Neuronal stem cell (in vitro differentiated cells): ENCODE measurements at regions not wholly inside any gene's neighbourhood (a gene's known extent, or its start where the extent isn't known, plus 50 kb on each side); places are given as distances from the start of the nearest gene placed in this dataset.
A peak's percentile ranks its signal among the peaks of the same experiment; 100 is the strongest.

Source experiments
- DNase-seq: peaks from one replicate; pipeline ENCODE4 v3.0.0-alpha.2; 2013; ENCODE audit warnings: low spot score
- H2AFZ ChIP-seq: one replicate; pipeline ENCODE4 v1.6.1; 2013; ENCODE audit warnings: mild to moderate bottlenecking, low read length, inconsistent platforms
- H2AK5ac ChIP-seq: 2 replicates; pipeline ENCODE4 v1.6.1; 2013; ENCODE audit warnings: low read depth, mild to moderate bottlenecking, inconsistent platforms, low read length, moderate library complexity, mixed read lengths
- H2BK120ac ChIP-seq: 2 replicates; pipeline ENCODE4 v1.6.1; 2013; ENCODE audit warnings: low read depth, mild to moderate bottlenecking, inconsistent platforms, low read length, moderate library complexity, mixed read lengths
- H2BK12ac ChIP-seq: one replicate; pipeline ENCODE4 v1.6.1; 2013; ENCODE audit warnings: low read length, inconsistent platforms
- H2BK15ac ChIP-seq: 2 replicates; pipeline ENCODE4 v1.6.1; 2013; ENCODE audit warnings: mild to moderate bottlenecking, low read length, inconsistent platforms, mixed read lengths
- H2BK5ac ChIP-seq: one replicate; pipeline ENCODE4 v1.6.1; 2013; ENCODE audit warnings: inconsistent platforms, mild to moderate bottlenecking, low read length, moderate library complexity
- H3K14ac ChIP-seq: one replicate; pipeline ENCODE4 v1.6.1; 2013; ENCODE audit warnings: low read length, inconsistent platforms
- H3K18ac ChIP-seq: 2 replicates; pipeline ENCODE4 v1.6.1; 2013; ENCODE audit warnings: low read length, inconsistent platforms
- H3K23ac ChIP-seq: 2 replicates; pipeline ENCODE4 v1.6.1; 2013; ENCODE audit warnings: low read depth, mild to moderate bottlenecking, mixed read lengths, low read length, inconsistent platforms; ENCODE audit not compliant: poor library complexity
- H3K27ac ChIP-seq: replicated peaks from 3 replicates; pipeline ENCODE4 v1.5.1; 2013; ENCODE audit warnings: low read length, inconsistent platforms
- H3K27me3 ChIP-seq, 3 experiments: 2 replicates each; pipeline ENCODE4 v1.6.1; 2013; ENCODE audit warnings: low read length in 3 of 3, mild to moderate bottlenecking in 2 of 3, inconsistent platforms in 1 of 3, low read depth in 1 of 3, mixed read lengths in 1 of 3, moderate library complexity in 1 of 3; ENCODE audit not compliant: control insufficient read depth in 3 of 3, insufficient read depth in 3 of 3
- H3K36me3 ChIP-seq, 2 donors: replicated peaks in 1 of 2; 2 replicates each; pipeline ENCODE4 v1.6.1; 2013; ENCODE audit warnings: low read length in 2 of 2; ENCODE audit not compliant: control insufficient read depth in 2 of 2, insufficient read depth in 2 of 2
- H3K4ac ChIP-seq: 2 replicates; pipeline ENCODE4 v1.6.1; 2013; ENCODE audit warnings: inconsistent platforms, mild to moderate bottlenecking, low read length, moderate library complexity
- H3K4me1 ChIP-seq, 2 donors: 1 replicate in 1 of 2; 2 replicates in 1 of 2; pipeline ENCODE4 v1.6.1; 2013; ENCODE audit warnings: low read length in 2 of 2, low read depth in 1 of 2; ENCODE audit not compliant: control insufficient read depth in 2 of 2, insufficient read depth in 1 of 2
- H3K4me2 ChIP-seq: one replicate; pipeline ENCODE4 v1.6.1; 2013; ENCODE audit warnings: mild to moderate bottlenecking, low read length, inconsistent platforms; ENCODE audit not compliant: insufficient read depth, poor library complexity, severe bottlenecking
- H3K4me3 ChIP-seq, 2 donors: 2 replicates each; pipeline ENCODE4 v1.5.1; 2013; ENCODE audit warnings: low read length in 2 of 2, mild to moderate bottlenecking in 2 of 2, inconsistent platforms in 1 of 2, moderate library complexity in 1 of 2
- H3K79me1 ChIP-seq: one replicate; pipeline ENCODE4 v1.6.1; 2013; ENCODE audit warnings: low read depth, mild to moderate bottlenecking, inconsistent platforms, low read length, moderate library complexity
- H3K9ac ChIP-seq: one replicate; pipeline ENCODE4 v1.6.1; 2013; ENCODE audit warnings: mild to moderate bottlenecking, low read depth, low read length, inconsistent platforms; ENCODE audit not compliant: poor library complexity
- H3K9me3 ChIP-seq, 2 donors: replicated peaks in 1 of 2; 2 replicates each; pipeline versions ENCODE3 to v1.6.1; 2013; ENCODE audit warnings: low read length in 2 of 2, mild to moderate bottlenecking in 2 of 2, inconsistent platforms in 1 of 2, low read depth in 1 of 2, mixed read lengths in 1 of 2, moderate library complexity in 1 of 2; ENCODE audit not compliant: control insufficient read depth in 2 of 2, insufficient read depth in 1 of 2
- H4K8ac ChIP-seq: one replicate; pipeline ENCODE4 v1.6.1; 2013; ENCODE audit warnings: low read depth, mild to moderate bottlenecking, inconsistent platforms, low read length, moderate library complexity
- H4K91ac ChIP-seq: one replicate; pipeline ENCODE4 v1.6.1; 2013; ENCODE audit warnings: low read length, low read depth, mild to moderate bottlenecking, inconsistent platforms; ENCODE audit not compliant: poor library complexity
- WGBS, 2 donors: extraction: QIAGEN DNeasy Blood & Tissue Kit; methylation state at CpG; one replicate each; pipeline ENCODE4 v1.1.7; 2013; ENCODE audit warnings: missing lambda C conversion rate in 2 of 2, mixed read lengths in 1 of 2; ENCODE audit not compliant: insufficient read length in 2 of 2, insufficient replicate concordance in 1 of 2; ENCODE audit errors: extremely low coverage in 2 of 2; 5-methylcytosine and 5-hydroxymethylcytosine counted together

DNA sequence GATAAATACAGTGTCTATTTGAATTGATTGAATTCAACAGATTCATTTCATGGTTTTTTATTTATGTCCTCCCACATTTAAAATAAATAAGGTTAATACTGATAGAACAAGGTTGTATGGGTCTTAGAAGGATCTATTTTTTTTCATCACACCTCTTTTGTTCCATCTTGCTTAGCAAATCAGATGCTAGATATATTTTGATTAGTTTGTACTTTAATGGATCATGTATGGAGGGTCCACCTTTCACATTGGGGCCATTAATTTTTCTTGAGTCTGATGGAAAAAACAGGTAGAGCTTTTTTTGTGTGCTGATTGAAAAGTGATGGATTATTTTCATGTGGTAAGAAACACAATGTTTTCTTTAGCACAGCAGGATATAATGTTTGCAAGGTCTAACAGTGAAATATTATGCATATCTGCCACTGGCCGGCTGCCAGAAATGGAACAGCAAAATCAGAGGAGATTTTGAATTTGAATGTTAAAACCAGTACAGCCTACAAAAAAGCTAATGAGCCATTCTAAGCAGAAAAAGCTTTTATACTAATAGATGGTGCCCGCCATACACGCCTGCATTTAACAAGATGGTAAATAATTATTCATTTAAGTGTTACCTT is 188.1 kb upstream of the ETAA1 start:
- Histone ChIP-seq H2BK5ac (no peak overlapping the region), H2BK12ac (no peak overlapping the region), H4K91ac (no peak overlapping the region), H3K23ac (no peak overlapping the region), H3K27me3 (no peaks in the 10 kb centered on the region), H2AK5ac (no peak overlapping the region), H3K4me3 (no peak overlapping the region), H3K18ac (no peak overlapping the region), H3K4me2 (no peak overlapping the region), H2AFZ (no peak overlapping the region), H2BK15ac (no peak overlapping the region), H3K9me3 (no peaks in the 10 kb centered on the region), H3K27ac (no peak overlapping the region), H3K4me1 (peaks cover 0 to 1% of the 10 kb centered on the region in 2 donors), H3K36me3 (no peaks in the 10 kb centered on the region), H2BK120ac (no peak overlapping the region), H3K79me1 (no peaks in the 10 kb centered on the region), H3K9ac (no peak overlapping the region), H4K8ac (no peak overlapping the region), H3K14ac (no peak overlapping the region), H3K4ac (no peak overlapping the region)
- DNase-seq: no peak
- no CpG with 5 or more reads among the region's 3 CpGs for WGBS, 2 donors

DNA sequence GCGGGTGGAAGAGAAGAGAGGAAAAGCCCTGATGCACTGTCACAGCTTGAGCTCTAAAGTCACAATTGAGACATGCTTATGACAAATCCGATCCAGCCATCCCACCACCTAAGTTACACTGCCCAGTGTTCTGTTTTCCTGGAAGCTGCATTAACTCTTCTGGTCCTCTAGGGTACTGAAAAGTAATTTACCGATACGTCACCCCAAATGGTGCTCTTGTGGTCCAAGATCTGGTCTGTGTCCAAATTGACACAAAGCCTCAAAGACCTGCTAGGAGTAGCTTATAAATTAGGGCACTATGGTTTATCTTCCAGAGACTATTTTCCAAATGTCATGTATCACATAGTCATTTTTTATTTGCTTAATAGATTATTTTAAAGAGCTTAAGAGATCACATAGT is 186.7 kb upstream of the ETAA1 start:
- no peak overlapping the region for H3K23ac ChIP-seq
- no peak overlapping the region for H2AFZ ChIP-seq
- H2BK120ac ChIP-seq: no peak overlapping the region
- no peak overlapping the region for H3K14ac ChIP-seq
- no peak overlapping the region for H2AK5ac ChIP-seq
- peaks cover 0 to 1% of the 10 kb centered on the region in 2 donors for H3K4me1 ChIP-seq
- no peak for DNase-seq
- no peak overlapping the region for H3K4me3 ChIP-seq
- no peaks in the 10 kb centered on the region for H3K9me3 ChIP-seq
- H3K18ac ChIP-seq: peak overlapping the region; percentile 17
- H3K79me1 ChIP-seq: no peaks in the 10 kb centered on the region
- no peaks in the 10 kb centered on the region for H3K36me3 ChIP-seq
- no peak overlapping the region for H2BK15ac ChIP-seq
- H4K8ac ChIP-seq: no peak overlapping the region
- H2BK12ac ChIP-seq: no peak overlapping the region
- H3K4me2 ChIP-seq: no peak overlapping the region
- no peak overlapping the region for H3K4ac ChIP-seq
- H3K27ac ChIP-seq: no peak overlapping the region
- H4K91ac ChIP-seq: no peak overlapping the region
- no peak overlapping the region for H2BK5ac ChIP-seq
- H3K9ac ChIP-seq: no peak overlapping the region
- no peaks in the 10 kb centered on the region for H3K27me3 ChIP-seq
- WGBS, 2 donors: no CpG with 5 or more reads among the region's 4 CpGs

DNA sequence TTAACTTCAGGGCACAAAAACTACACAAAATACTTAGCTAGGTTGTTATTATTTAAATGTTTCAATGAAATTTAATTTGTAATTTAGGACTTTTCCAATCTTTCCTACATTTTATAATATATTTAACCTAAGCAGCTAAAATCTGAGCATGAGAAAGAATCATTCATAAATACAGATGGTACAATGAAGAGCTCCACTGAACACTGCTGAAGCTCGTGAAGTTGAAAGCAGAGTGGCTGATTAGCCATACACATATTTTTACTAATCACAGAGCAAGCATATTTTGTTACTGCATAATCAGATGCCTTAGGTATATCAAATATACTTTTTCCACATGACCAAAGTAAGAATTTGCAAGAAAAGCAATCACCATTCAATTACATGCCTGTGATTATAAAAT is 184.9 kb upstream of the ETAA1 start:
- no peak overlapping the region for H2AFZ ChIP-seq
- H3K9me3 ChIP-seq: no peaks in the 10 kb centered on the region
- H3K18ac ChIP-seq: no peak overlapping the region
- peaks cover 0 to 1% of the 10 kb centered on the region in 2 donors for H3K4me1 ChIP-seq
- no peak overlapping the region for H2BK12ac ChIP-seq
- H4K91ac ChIP-seq: no peak overlapping the region
- H3K27me3 ChIP-seq: no peaks in the 10 kb centered on the region
- no peak overlapping the region for H3K4me3 ChIP-seq
- H2BK5ac ChIP-seq: no peak overlapping the region
- H3K36me3 ChIP-seq: no peaks in the 10 kb centered on the region
- H3K27ac ChIP-seq: no peak overlapping the region
- H3K79me1 ChIP-seq: no peaks in the 10 kb centered on the region
- H2BK15ac ChIP-seq: no peak overlapping the region
- DNase-seq: no peak
- H3K9ac ChIP-seq: no peak overlapping the region
- no peak overlapping the region for H3K4me2 ChIP-seq
- H3K14ac ChIP-seq: no peak overlapping the region
- H3K4ac ChIP-seq: no peak overlapping the region
- no peak overlapping the region for H2AK5ac ChIP-seq
- no CpG with 5 or more reads among the region's 1 CpG for WGBS, 2 donors
- no peak overlapping the region for H2BK120ac ChIP-seq
- H3K23ac ChIP-seq: no peak overlapping the region
- H4K8ac ChIP-seq: no peak overlapping the region

DNA sequence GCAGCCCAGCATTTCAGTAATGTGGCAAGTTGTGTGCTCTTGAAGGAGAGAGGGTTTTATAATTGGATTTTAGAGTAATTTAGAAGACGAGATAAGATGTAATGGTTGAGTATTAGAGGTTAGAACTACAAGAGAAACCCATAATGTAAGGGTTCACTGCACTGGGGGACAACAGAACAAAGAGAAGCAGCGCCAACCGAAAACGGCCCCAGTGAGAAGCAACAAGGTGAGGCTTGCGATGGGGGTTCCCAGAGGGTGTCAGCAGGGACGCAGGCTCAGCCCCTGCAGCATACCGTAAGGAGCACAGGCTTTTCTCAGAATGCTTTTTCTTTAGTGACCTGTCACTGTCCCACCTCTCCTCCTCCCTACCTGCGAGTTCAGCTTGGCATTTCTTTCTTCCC is 183.9 kb upstream of the ETAA1 start:
- H2BK5ac ChIP-seq: no peak overlapping the region
- H3K79me1 ChIP-seq: no peaks in the 10 kb centered on the region
- H3K4me3 ChIP-seq: no peak overlapping the region
- H4K8ac ChIP-seq: no peak overlapping the region
- no peak overlapping the region for H2BK15ac ChIP-seq
- H2BK120ac ChIP-seq: no peak overlapping the region
- peak overlapping the region; percentile 21 for H3K14ac ChIP-seq
- H3K4me2 ChIP-seq: no peak overlapping the region
- DNase-seq: no peak
- H4K91ac ChIP-seq: no peak overlapping the region
- no peak overlapping the region for H3K27ac ChIP-seq
- no peaks in the 10 kb centered on the region for H3K36me3 ChIP-seq
- H3K4ac ChIP-seq: no peak overlapping the region
- H3K23ac ChIP-seq: no peak overlapping the region
- no peak overlapping the region for H3K9ac ChIP-seq
- H2BK12ac ChIP-seq: no peak overlapping the region
- H2AK5ac ChIP-seq: no peak overlapping the region
- H3K27me3 ChIP-seq: no peaks in the 10 kb centered on the region
- no peak overlapping the region for H2AFZ ChIP-seq
- peaks cover 0 to 1% of the 10 kb centered on the region in 2 donors for H3K4me1 ChIP-seq
- 100% methylated on average over 1 of the region's 8 CpGs for WGBS, 2 donors
- H3K18ac ChIP-seq: peak overlapping the region; percentile 48
- no peaks in the 10 kb centered on the region for H3K9me3 ChIP-seq
